ENCODE measurements at regions not wholly inside any gene's neighbourhood (a gene's known extent, or its start where the extent isn't known, plus 50 kb on each side); places are given as distances from the start of the nearest gene placed in this dataset.
"Not testable (repeated sequence)": the region's sequence is repeated elsewhere in the genome, so short reads cannot be mapped to it uniquely, and the experiment has no call there.

- DNase-seq: no peak
- Histone ChIP-seq H3K4me1 (no peaks in the 10 kb centered on the region), H3K4me3 (no peak overlapping the region), H3K36me3 (no peaks in the 10 kb centered on the region), H3K27ac (no peak overlapping the region), H3K27me3 (ENCODE audit: low read depth) (peaks cover 29% of the 10 kb centered on the region), H3K9me3 (no peaks in the 10 kb centered on the region)
- ATAC-seq: no peak
- no peak for TF ChIP-seq CTCF (IDR thresholded peaks at IDR 0.05)
- intact Hi-C loops (cut with DNase I): no loop called here
Observed at GRCh38 chr1:3998086-3998485, 98.0 kb upstream of the C1orf174 start.

- DNase-seq: not testable (repeated sequence)
- peaks cover 29% of the 10 kb centered on the region for H3K27me3 ChIP-seq (ENCODE audit: low read depth)
Observed at GRCh38 chr1:3999514-3999913, 99.4 kb upstream of the C1orf174 start.

GRCh38 chr1:3999941-4000735 is 100.1 kb upstream of the C1orf174 start:
- intact Hi-C loops (cut with DNase I): no loop called here
- H3K4me3 ChIP-seq: no peak overlapping the region
- peaks cover 31% of the 10 kb centered on the region for H3K27me3 ChIP-seq (ENCODE audit: low read depth)
- H3K36me3 ChIP-seq: no peaks in the 10 kb centered on the region
- ATAC-seq (no peak), DNase-seq (no peak)
- H3K9me3 ChIP-seq: no peaks in the 10 kb centered on the region
- no peak for TF ChIP-seq CTCF (IDR thresholded peaks at IDR 0.05)
- no peaks in the 10 kb centered on the region for H3K4me1 ChIP-seq
- no peak overlapping the region for H3K27ac ChIP-seq

More at GRCh38 chr1:3999514-3999913, 99.4 kb upstream of the C1orf174 start:
- H3K4me3 ChIP-seq; H3K4me1 ChIP-seq; H3K27ac ChIP-seq; intact Hi-C loops (cut with DNase I); ATAC-seq; H3K36me3 ChIP-seq; H3K9me3 ChIP-seq: not testable (repeated sequence)

GRCh38 chr1:4000811-4001251 is 100.8 kb upstream of the C1orf174 start:
- DNase-seq (no peak), ATAC-seq (no peak)
- H3K27ac ChIP-seq: no peak overlapping the region
- no peak overlapping the region for H3K4me3 ChIP-seq
- H3K9me3 ChIP-seq: no peaks in the 10 kb centered on the region
- no peaks in the 10 kb centered on the region for H3K4me1 ChIP-seq
- TF ChIP-seq CTCF (IDR thresholded peaks at IDR 0.05): no peak
- intact Hi-C loops (cut with DNase I): no loop called here
- no peaks in the 10 kb centered on the region for H3K36me3 ChIP-seq
- H3K27me3 ChIP-seq (ENCODE audit: low read depth): peaks cover 34% of the 10 kb centered on the region

- DNase-seq: no peak
- no peak for ATAC-seq
- Histone ChIP-seq H3K27me3 (ENCODE audit: low read depth) (peaks cover 31% of the 10 kb centered on the region), H3K9me3 (no peaks in the 10 kb centered on the region), H3K4me3 (no peak overlapping the region), H3K36me3 (no peaks in the 10 kb centered on the region), H3K4me1 (no peaks in the 10 kb centered on the region), H3K27ac (no peak overlapping the region)
- TF ChIP-seq CTCF (IDR thresholded peaks at IDR 0.05): no peak
- intact Hi-C loops (cut with DNase I): no loop called here
Observed at GRCh38 chr1:4001461-4001860, 101.4 kb upstream of the C1orf174 start.

GRCh38 chr1:4002061-4002521 is 102.0 kb upstream of the C1orf174 start:
- H3K27ac ChIP-seq: no peak overlapping the region
- no peak for DNase-seq
- no peaks in the 10 kb centered on the region for H3K9me3 ChIP-seq
- H3K4me1 ChIP-seq: no peaks in the 10 kb centered on the region
- TF ChIP-seq CTCF (IDR thresholded peaks at IDR 0.05): no peak
- no peak overlapping the region for H3K4me3 ChIP-seq
- peaks cover 30% of the 10 kb centered on the region for H3K27me3 ChIP-seq (ENCODE audit: low read depth)
- no peaks in the 10 kb centered on the region for H3K36me3 ChIP-seq
- intact Hi-C loops (cut with DNase I): no loop called here
- no peak for ATAC-seq

All from lower lobe of right lung (tissue), 2 donors.